PC-9 (cell line): ENCODE measurements at regions not wholly inside any gene's neighbourhood (a gene's known extent, or its start where the extent isn't known, plus 50 kb on each side); places are given as distances from the start of the nearest gene placed in this dataset.
A peak's percentile ranks its signal among the peaks of the same experiment; 100 is the strongest.

Experiments used
- BruUV-seq: library from RNA; stranded (reverse); fragments of 400-500 nt; replicated peaks from 2 replicates; lab custom pipeline; 2021; lab: Mats Ljungman, UMichigan
- CTCF ChIA-PET: fragments of 300-600 bp; sonication (Branson Sonifier 250); formaldehyde crosslinking; loops from one replicate; lab custom pipeline; 2022; ENCODE audit warnings: antibody characterized with exemption; lab: Charles Lee
- POLR2A ChIA-PET: fragments of 300-600 bp; sonication (Branson Sonifier 250); formaldehyde crosslinking; loops from one replicate; lab custom pipeline; 2022; ENCODE audit warnings: antibody characterized with exemption; ENCODE audit not compliant: unreplicated experiment; lab: Charles Lee
- DNase-seq, 2 experiments: peaks; one replicate each; pipeline versions ENCODE4 v3.0.0 to v3.0.0-alpha.2; 2015 to 2022; ENCODE audit warnings: mixed read lengths in 1 of 2
- H2AFZ ChIP-seq: fragments of 200-600 bp; sonication (generic); 2 replicates; pipeline ENCODE4 v1.8.1; 2017; ENCODE audit warnings: antibody characterized with exemption
- H3F3A ChIP-seq: fragments of 200-600 bp; sonication (generic); 2 replicates; pipeline ENCODE4 v1.8.1; 2017; ENCODE audit warnings: antibody characterized with exemption, mild to moderate bottlenecking, low read depth; ENCODE audit not compliant: insufficient read depth
- H3K27ac ChIP-seq: fragments of 200-600 bp; sonication (generic); 2 replicates; pipeline ENCODE4 v1.6.1; 2016; ENCODE audit warnings: mixed run types
- H3K27me3 ChIP-seq: fragments of 200-600 bp; sonication (generic); 2 replicates; pipeline ENCODE4 v1.6.1; 2016; ENCODE audit warnings: low read depth, mixed run types; ENCODE audit not compliant: insufficient read depth
- H3K36me3 ChIP-seq: fragments of 200-600 bp; sonication (generic); 2 replicates; pipeline ENCODE4 v1.6.1; 2016; ENCODE audit warnings: low read depth, mixed run types
- H3K4me1 ChIP-seq: fragments of 200-600 bp; sonication (generic); replicated peaks from 2 replicates; pipeline ENCODE4 v1.6.1; 2016; ENCODE audit warnings: mixed run types; ENCODE audit not compliant: insufficient read depth
- H3K4me2 ChIP-seq: fragments of 200-600 bp; sonication (generic); 2 replicates; pipeline ENCODE4 v1.6.1; 2017; ENCODE audit warnings: mixed run types
- H3K4me3 ChIP-seq: fragments of 200-600 bp; sonication (generic); 2 replicates; pipeline ENCODE4 v1.6.1; 2016; ENCODE audit warnings: mixed run types
- H3K79me2 ChIP-seq: fragments of 200-600 bp; sonication (generic); 2 replicates; pipeline ENCODE4 v1.6.1; 2017; ENCODE audit warnings: low read depth, mixed run types
- H3K9me2 ChIP-seq: fragments of 200-600 bp; sonication (generic); 2 replicates; pipeline ENCODE4 v1.8.1; 2017; ENCODE audit warnings: mild to moderate bottlenecking; ENCODE audit not compliant: insufficient read depth
- H3K9me3 ChIP-seq: fragments of 200-600 bp; sonication (generic); 2 replicates; pipeline ENCODE4 v1.8.1; 2016; ENCODE audit warnings: low read depth; ENCODE audit not compliant: insufficient read depth
- H4K20me1 ChIP-seq: fragments of 200-600 bp; sonication (generic); 2 replicates; pipeline ENCODE4 v1.8.1; 2017; ENCODE audit not compliant: insufficient read depth
- CTCF ChIP-seq: fragments of 200-600 bp; sonication (generic); conservative IDR thresholded peaks from 2 replicates; pipeline ENCODE4 v1.6.1; 2017; ENCODE audit warnings: mixed run types, antibody characterized with exemption, mild to moderate bottlenecking, moderate library complexity
- EZH2 ChIP-seq: fragments of 200-600 bp; sonication (generic); IDR thresholded peaks from 2 replicates; pipeline ENCODE4 v1.8.0; 2017; ENCODE audit warnings: antibody characterized with exemption, low read depth
- intact Hi-C: fragments of 100-400 bp; cut with micrococcal nuclease; formaldehyde crosslinking; loops from one replicate; pipeline ENCODE4 v1.10.0; 2022; ENCODE audit not compliant: unreplicated experiment

DNA sequence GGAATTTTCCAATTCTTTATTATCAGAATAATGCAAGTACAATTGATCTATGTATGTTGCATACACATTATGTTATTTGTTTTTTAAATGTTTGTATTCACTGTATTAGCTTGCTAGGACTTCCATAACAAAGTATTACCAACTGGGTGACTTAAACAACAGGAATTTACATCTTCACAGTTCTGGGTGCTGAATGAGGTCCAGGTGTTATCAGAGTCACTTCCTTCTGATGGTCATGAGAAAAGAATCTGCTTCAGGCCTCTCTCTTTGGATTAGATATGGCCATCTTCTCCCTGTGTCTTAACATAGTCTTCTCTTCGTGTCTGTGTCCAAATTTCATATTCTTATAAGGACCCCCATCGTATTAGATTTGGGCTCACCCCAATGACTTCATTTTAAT lies 229.1 kb upstream of the TRPC7 start:
- no peak overlapping the region for H3K4me2 ChIP-seq
- CTCF ChIA-PET: no interaction called here
- intact Hi-C loops: no loop called here

GRCh38 chr5:136590581-136590980 lies 225.2 kb upstream of the TRPC7 start:
- no peaks in the 10 kb centered on the region for H3K36me3 ChIP-seq
- H3F3A ChIP-seq: no peaks in the 10 kb centered on the region
- BruUV-seq: no TSS peak
- intact Hi-C loops: no loop called here
- H3K4me1 ChIP-seq: no peaks in the 10 kb centered on the region
- TF ChIP-seq EZH2 (no peak), CTCF (no peak)
- ChIA-PET CTCF (no interaction called here), POLR2A (no interaction called here)
- no peak for DNase-seq
- H3K27me3 ChIP-seq: no peaks in the 10 kb centered on the region
- H3K4me2 ChIP-seq: no peak overlapping the region
- H3K27ac ChIP-seq: no peak overlapping the region
- H3K9me3 ChIP-seq: no peaks in the 10 kb centered on the region; the same call in 1 of the 2 replicates
- no peaks in the 10 kb centered on the region for H3K9me2 ChIP-seq
- no peak overlapping the region for H2AFZ ChIP-seq
- no peak overlapping the region for H3K4me3 ChIP-seq
- H4K20me1 ChIP-seq: no peaks in the 10 kb centered on the region
- no peaks in the 10 kb centered on the region for H3K79me2 ChIP-seq

More for the DNA sequence above, 229.1 kb upstream of the TRPC7 start:
- Histone ChIP-seq H3K27ac (no peak overlapping the region), H3F3A (no peaks in the 10 kb centered on the region), H3K9me2 (no peaks in the 10 kb centered on the region), H3K4me3 (no peak overlapping the region), H3K9me3 (no peaks in the 10 kb centered on the region; the same call in none of the 2 replicates), H3K36me3 (no peaks in the 10 kb centered on the region), H3K27me3 (no peaks in the 10 kb centered on the region), H3K79me2 (no peaks in the 10 kb centered on the region), H4K20me1 (no peaks in the 10 kb centered on the region), H3K4me1 (no peaks in the 10 kb centered on the region), H2AFZ (no peak overlapping the region)
- POLR2A ChIA-PET: no interaction called here
- peak in 1 of 2 experiments; percentile 67 for DNase-seq
- no TSS peak for BruUV-seq
- no peak for TF ChIP-seq CTCF
- TF ChIP-seq EZH2: no peak

- Histone ChIP-seq H3K9me3 (no peaks in the 10 kb centered on the region), H3F3A (no peaks in the 10 kb centered on the region), H3K79me2 (no peaks in the 10 kb centered on the region), H4K20me1 (no peaks in the 10 kb centered on the region), H3K27ac (no peak overlapping the region), H2AFZ (no peak overlapping the region), H3K4me3 (no peak overlapping the region), H3K27me3 (no peaks in the 10 kb centered on the region), H3K4me2 (no peak overlapping the region), H3K4me1 (no peaks in the 10 kb centered on the region), H3K9me2 (no peaks in the 10 kb centered on the region), H3K36me3 (no peaks in the 10 kb centered on the region)
- no TSS peak for BruUV-seq
- intact Hi-C loops: no loop called here
- POLR2A ChIA-PET: no interaction called here
- CTCF ChIA-PET: interaction anchor here (0.6 kb wide), 1 partner anchor 50 kb away, joined by 9 read pairs; no protein-coding TSS in a partner anchor
- TF ChIP-seq EZH2: no peak
- TF ChIP-seq CTCF: no peak
- DNase-seq: no peak
Observed at GRCh38 chr5:136586196-136586595, 220.9 kb upstream of the TRPC7 start.
